GM23248 (cell line): ENCODE measurements at regions not wholly inside any gene's neighbourhood (a gene's known extent, or its start where the extent isn't known, plus 50 kb on each side); places are given as distances from the start of the nearest gene placed in this dataset.

Source experiments
- EZH2 ChIP-seq: fragments of 200-600 bp; sonication (generic); IDR thresholded peaks from 2 replicates; pipeline ENCODE4 v1.6.1; 2018; ENCODE audit warnings: antibody characterized with exemption, mild to moderate bottlenecking; ENCODE audit not compliant: insufficient read depth, poor library complexity, severe bottlenecking
- EZH2phosphoT487 ChIP-seq: fragments of 200-600 bp; sonication (generic); IDR thresholded peaks from 2 replicates; pipeline ENCODE4 v1.6.1; 2018; ENCODE audit warnings: antibody characterized with exemption, moderate library complexity, mild to moderate bottlenecking, low read depth; ENCODE audit not compliant: insufficient read depth

GRCh38 chr17:83007504-83008185 lies 71.8 kb upstream of the METRNL start:
- TF ChIP-seq EZH2 = no peak
- no peak for TF ChIP-seq EZH2phosphoT487
